GM12874 (cell line): ENCODE measurements at regions not wholly inside any gene's neighbourhood (a gene's known extent, or its start where the extent isn't known, plus 50 kb on each side); places are given as distances from the start of the nearest gene placed in this dataset.

Source experiments
- CTCF ChIP-seq: IDR thresholded peaks from 2 replicates; pipeline ENCODE4 v1.5.1; 2011; ENCODE audit warnings: low read depth, mild to moderate bottlenecking, control low read depth, low read length, moderate library complexity; ENCODE audit not compliant: insufficient read depth

DNA sequence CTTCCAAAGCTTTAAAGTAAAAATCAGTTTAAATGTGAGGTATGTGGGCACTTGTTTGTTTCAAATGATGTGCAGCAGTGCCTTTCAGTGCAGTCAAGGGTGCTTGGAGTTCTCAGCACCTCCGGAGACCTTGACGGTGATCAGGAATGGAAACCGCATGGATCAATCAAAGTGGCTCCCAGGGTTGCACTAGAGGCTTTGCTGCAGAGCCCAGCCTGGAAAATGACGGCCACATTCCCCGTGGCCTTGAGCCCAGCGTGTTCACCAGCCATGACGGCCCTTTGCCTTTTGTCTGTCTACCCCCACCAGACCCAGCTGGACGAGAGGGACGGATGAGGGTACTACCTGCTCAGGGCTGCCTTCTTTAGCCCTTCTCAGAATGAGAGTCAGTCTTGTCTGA lies 320.0 kb downstream of the TEX29 start:
- TF ChIP-seq CTCF: no peak

GRCh38 chr13:111642156-111642767 lies 321.8 kb downstream of the TEX29 start:
- TF ChIP-seq CTCF: no peak

GRCh38 chr13:111644750-111645149 lies 324.3 kb downstream of the TEX29 start:
- TF ChIP-seq CTCF: no peak

DNA sequence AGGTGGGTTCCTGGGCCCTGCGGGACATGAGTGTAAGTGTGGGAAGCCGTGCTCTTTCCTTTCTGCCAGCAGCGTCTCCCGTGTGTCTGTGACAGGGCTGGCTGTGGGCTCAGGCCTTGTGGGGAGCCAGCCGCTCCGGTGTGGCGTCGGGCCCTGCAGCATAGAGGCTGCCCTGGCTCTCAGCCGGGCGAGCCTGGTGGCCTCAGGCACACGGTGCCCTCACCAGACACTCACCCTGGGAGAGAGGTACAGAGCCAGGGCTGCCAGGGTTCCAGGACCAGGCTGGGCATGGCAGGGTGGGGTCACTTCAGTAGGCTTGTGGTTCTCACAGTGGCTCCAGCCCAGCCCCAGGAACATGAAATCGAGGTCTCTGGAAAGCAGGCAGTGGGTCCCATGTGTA lies 324.8 kb downstream of the TEX29 start:
- TF ChIP-seq CTCF: no peak

GRCh38 chr13:111645598-111646455 lies 325.4 kb downstream of the TEX29 start:
- no peak for TF ChIP-seq CTCF

DNA sequence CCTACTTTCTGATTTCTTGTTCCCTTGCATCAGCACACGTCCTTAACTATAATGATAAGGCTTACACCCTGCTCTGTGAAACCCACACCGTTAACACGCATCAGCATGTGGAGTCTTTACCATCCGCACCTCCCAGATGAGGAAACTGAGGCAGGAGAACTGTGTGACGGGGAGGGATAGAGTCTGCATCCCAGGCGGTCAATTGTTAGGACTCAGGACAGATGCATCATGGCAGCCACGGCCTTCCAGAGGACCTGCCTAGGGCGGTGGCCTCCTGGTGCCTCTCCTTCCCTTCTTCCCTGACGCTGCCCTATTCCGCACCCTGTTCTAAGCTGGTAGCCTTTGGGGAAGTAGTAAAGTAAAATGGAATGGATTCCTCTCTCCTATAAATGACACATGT lies 326.0 kb downstream of the TEX29 start:
- no peak for TF ChIP-seq CTCF

DNA sequence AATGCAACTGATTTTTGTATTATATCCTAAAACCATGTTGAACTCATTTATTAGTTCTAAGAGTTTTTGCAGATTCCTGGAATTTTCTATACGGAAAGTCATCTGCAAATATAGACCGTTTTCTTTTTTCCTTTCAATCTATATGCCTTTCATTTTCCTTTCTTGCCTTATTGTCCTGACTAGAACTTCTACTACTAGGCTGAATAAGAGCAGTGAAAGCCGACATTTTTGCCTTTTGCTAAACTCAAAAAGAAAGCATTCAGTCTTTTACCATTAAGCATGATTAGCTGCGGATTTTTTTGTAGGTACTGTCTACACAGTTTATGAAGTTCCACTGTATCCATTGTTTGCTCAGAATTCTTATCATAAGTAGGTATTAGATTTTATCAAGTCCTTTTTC lies 328.4 kb downstream of the TEX29 start:
- no peak for TF ChIP-seq CTCF
